K562 (cell line): ENCODE measurements at regions not wholly inside any gene's neighbourhood (a gene's known extent, or its start where the extent isn't known, plus 50 kb on each side); places are given as distances from the start of the nearest gene placed in this dataset.

Experiments used
- ATAC-seq: fragments of 200-7000 bp; cut with Tn5 transposase; 3 replicates; pipeline ENCODE4 v1.9.1; 2020; ENCODE audit warnings: moderate library complexity
- BruUV-seq: library from RNA; stranded (reverse); fragments of 400-500 nt; replicated peaks from 2 replicates; lab custom pipeline; 2021; lab: Mats Ljungman, UMichigan
- CTCF ChIA-PET: fragments of 300-600 bp; formaldehyde crosslinking; extraction: SDS; loops from one replicate; lab custom pipeline; 2021; ENCODE audit warnings: low intra/inter-chr PET ratio; lab: Yijun Ruan, JAX
- POLR2A ChIA-PET: fragments of 300-600, 350-650 bp; sonication (Branson Sonifier 250); formaldehyde crosslinking; extraction: SDS; loops from one replicate; lab custom pipeline; 2021; ENCODE audit warnings: antibody characterized with exemption, inconsistent platforms; lab: Yijun Ruan, JAX
- DNase-seq, 4 experiments: peaks; one replicate each; pipeline versions ENCODE4 v3.0.0 to v3.0.0-alpha.2; 2011 to 2018; ENCODE audit warnings: low spot score in 3 of 4, mixed read lengths in 3 of 4; ENCODE audit errors: extremely low read depth in 1 of 4
- FAIRE-seq: peaks from 2 replicates; lab custom pipeline; 2011; peaks lifted over from hg19 to GRCh38; lab: Jason Lieb, UNC
- H2AFZ ChIP-seq: 2 replicates; pipeline ENCODE4 v1.6.0; 2011; ENCODE audit warnings: low read depth, low read length, control low read depth, inconsistent platforms
- H3K27ac ChIP-seq: fragments of 200-600 bp; 3 replicates; pipeline ENCODE4 v1.8.0; 2011; ENCODE audit warnings: low read depth, mild to moderate bottlenecking, control low read depth, inconsistent platforms, low read length, moderate library complexity, mixed read lengths; ENCODE audit errors: extremely low read depth
- H3K27me3 ChIP-seq, 2 experiments: fragments of 300-600 bp in 1 of 2; 2 replicates in 1 of 2; 3 replicates in 1 of 2; pipeline versions ENCODE4 v1.6.0 to v1.8.0; 2011; ENCODE audit warnings: inconsistent platforms in 2 of 2, low read length in 2 of 2, mild to moderate bottlenecking in 1 of 2, mixed read lengths in 1 of 2, moderate library complexity in 1 of 2; ENCODE audit not compliant: control insufficient read depth in 2 of 2, insufficient read depth in 2 of 2
- H3K36me3 ChIP-seq: fragments of 300-600 bp; 3 replicates; pipeline ENCODE4 v1.8.0; 2011; ENCODE audit warnings: mild to moderate bottlenecking, low read length, inconsistent platforms; ENCODE audit not compliant: control insufficient read depth, insufficient read depth
- H3K4me1 ChIP-seq, 2 experiments: fragments of 200-600 bp in 1 of 2; replicated peaks in 1 of 2; 2 replicates in 1 of 2; 3 replicates in 1 of 2; pipeline versions ENCODE4 v1.5.1 to v1.8.0; 2011; ENCODE audit warnings: inconsistent platforms in 2 of 2, low read length in 2 of 2, mild to moderate bottlenecking in 1 of 2, mixed read lengths in 1 of 2, moderate library complexity in 1 of 2; ENCODE audit not compliant: control insufficient read depth in 2 of 2, insufficient read depth in 2 of 2
- H3K4me2 ChIP-seq: 2 replicates; pipeline ENCODE4 v1.6.1; 2011; ENCODE audit warnings: low read length, control low read depth, inconsistent platforms, mixed read lengths; ENCODE audit not compliant: insufficient read depth
- H3K4me3 ChIP-seq: fragments of 200-600 bp; sonication (generic), shearing (Covaris generic); 2 replicates; pipeline ENCODE4 v1.5.1; 2016; ENCODE audit warnings: control low read depth, inconsistent platforms
- H3K79me2 ChIP-seq: fragments of 200-600 bp; 3 replicates; pipeline ENCODE4 v1.8.0; 2011; ENCODE audit warnings: low read length, inconsistent platforms; ENCODE audit not compliant: control insufficient read depth, insufficient read depth
- H3K9ac ChIP-seq, 2 experiments: 2 replicates each; pipeline versions ENCODE4 v1.6.0 to v1.6.1; 2011; ENCODE audit warnings: low read depth in 2 of 2, low read length in 2 of 2, control low read depth in 1 of 2, inconsistent platforms in 1 of 2, mild to moderate bottlenecking in 1 of 2, mixed read lengths in 1 of 2; ENCODE audit not compliant: insufficient read depth in 1 of 2
- H3K9me1 ChIP-seq: one replicate; pipeline ENCODE4 v1.6.0; 2011; ENCODE audit warnings: inconsistent platforms, mild to moderate bottlenecking, low read length, moderate library complexity; ENCODE audit not compliant: control insufficient read depth, insufficient read depth
- H3K9me3 ChIP-seq: replicated peaks from 2 replicates; pipeline ENCODE4 v1.5.1; 2011; ENCODE audit warnings: low read depth, low read length, inconsistent platforms; ENCODE audit not compliant: control insufficient read depth, insufficient read depth
- H4K20me1 ChIP-seq: replicated peaks from 2 replicates; pipeline ENCODE4 v1.6.1; 2011; ENCODE audit warnings: low read length, inconsistent platforms, mixed read lengths; ENCODE audit not compliant: control insufficient read depth, insufficient read depth
- MAFK ChIP-seq: IDR thresholded peaks from 2 replicates; pipeline ENCODE4 v1.6.1; 2011; ENCODE audit warnings: low read length, improper control_type of control experiment
- ZBTB5 ChIP-seq: fragments of 450-650 bp; IDR thresholded peaks from 2 replicates; pipeline ENCODE4 v1.6.1; 2017; ENCODE audit warnings: antibody characterized with exemption
- ZNF561 ChIP-seq: fragments of 450-650 bp; formaldehyde crosslinking; conservative IDR thresholded peaks from 2 replicates; pipeline ENCODE4 v1.4.0; 2020; ENCODE audit warnings: mild to moderate bottlenecking, moderate library complexity
- ZNF668 ChIP-seq: fragments of 250-450 bp; sonication (Bioruptor Pico); IDR thresholded peaks from 2 replicates; pipeline ENCODE4 v1.8.0; 2022; ENCODE audit warnings: mild to moderate bottlenecking, inconsistent platforms
- WGBS: fragments of 100-300 bp; shearing (Covaris generic); methylation state at CpG from one replicate; pipeline ENCODE4 v1.1.6; 2016; ENCODE audit warnings: low coverage, mixed read lengths; ENCODE audit not compliant: insufficient coverage; ENCODE audit errors: missing lambda C conversion rate; 5-methylcytosine and 5-hydroxymethylcytosine counted together
- in situ Hi-C: fragments of 300-500 bp; cut with MboI; formaldehyde crosslinking; loops from 4 replicates; pipeline ENCODE4 v1.15.0; 2018; ENCODE audit warnings: inconsistent platforms, mixed read lengths
- intact Hi-C: fragments of 100-400 bp; cut with micrococcal nuclease; formaldehyde crosslinking; loops from 2 replicates; pipeline ENCODE4 v1.14.2; 2022
- TF ChIP-seq, protein P1 (sequence below): fragments of 450-650 bp; conservative IDR thresholded peaks from 2 replicates; pipeline ENCODE4 v1.6.1; 2016; ENCODE audit warnings: missing genetic modification characterization, low read depth, mild to moderate bottlenecking, missing compliant biosample characterization, moderate library complexity

DNA sequence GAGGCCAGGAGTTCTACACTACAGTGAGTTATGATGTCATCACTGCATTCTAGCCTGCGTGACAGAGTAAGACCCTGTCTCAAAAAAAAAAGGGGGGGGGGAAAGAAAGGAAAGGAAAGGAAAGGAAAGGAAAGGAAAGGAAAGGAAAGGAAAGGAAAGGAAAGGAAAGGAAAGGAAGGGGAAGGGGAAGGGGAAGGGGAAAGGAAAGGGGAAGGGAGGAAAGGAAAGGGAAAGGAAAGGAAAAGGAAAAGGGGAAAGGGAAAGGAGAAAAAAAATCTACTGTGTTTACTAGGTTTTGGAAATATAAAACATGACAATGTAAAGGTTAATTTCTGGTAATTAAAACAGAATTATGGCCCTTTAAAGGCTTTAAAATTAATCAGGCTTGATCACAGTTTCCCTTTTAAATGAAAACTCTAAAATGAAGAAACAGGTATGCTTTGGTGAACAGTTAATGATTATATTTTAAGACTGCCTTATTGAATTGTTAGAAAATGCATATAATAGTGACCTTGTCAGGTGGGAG lies 131.9 kb upstream of the POU5F2 start (continued):
- TF ChIP-seq ZBTB5 (no peak), ZNF561 (CRISPR knock-in tag) (no peak), ZNF668 (CRISPR knock-in tag) (no peak)
- TF ChIP-seq, protein P1, sequence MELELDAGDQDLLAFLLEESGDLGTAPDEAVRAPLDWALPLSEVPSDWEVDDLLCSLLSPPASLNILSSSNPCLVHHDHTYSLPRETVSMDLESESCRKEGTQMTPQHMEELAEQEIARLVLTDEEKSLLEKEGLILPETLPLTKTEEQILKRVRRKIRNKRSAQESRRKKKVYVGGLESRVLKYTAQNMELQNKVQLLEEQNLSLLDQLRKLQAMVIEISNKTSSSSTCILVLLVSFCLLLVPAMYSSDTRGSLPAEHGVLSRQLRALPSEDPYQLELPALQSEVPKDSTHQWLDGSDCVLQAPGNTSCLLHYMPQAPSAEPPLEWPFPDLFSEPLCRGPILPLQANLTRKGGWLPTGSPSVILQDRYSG (tag), result no peak

- Histone ChIP-seq H3K27ac (no peak overlapping the region), H3K9ac (no peak overlapping the region), H4K20me1 (no peaks in the 10 kb centered on the region), H3K27me3 (no peaks in the 10 kb centered on the region), H3K79me2 (no peaks in the 10 kb centered on the region), H3K4me3 (no peak overlapping the region), H3K36me3 (no peaks in the 10 kb centered on the region), H3K9me1 (no peaks in the 10 kb centered on the region), H3K9me3 (no peaks in the 10 kb centered on the region), H3K4me2 (no peak overlapping the region), H3K4me1 (no peaks in the 10 kb centered on the region), H2AFZ (no peak overlapping the region)
- 7% methylated on average over 3 of the region's 3 CpGs for WGBS
- intact Hi-C loops (no loop called here), in situ Hi-C loops (no loop called here)
- CTCF ChIA-PET, result no interaction called here
- DNase-seq, result no peak
- no peak for TF ChIP-seq MAFK
- no peak for FAIRE-seq
- POLR2A ChIA-PET, result interaction anchor here (0.5 kb wide), 1 partner anchor 255 kb away, joined by 3 read pairs; no protein-coding TSS in a partner anchor
- no TSS peak for BruUV-seq
- ATAC-seq, result no peak
These were observed 129.2 kb upstream of the POU5F2 start for GRCh38 chr5:93870649-93871048.
